Uterus (tissue), 2 donors: ENCODE measurements at regions not wholly inside any gene's neighbourhood (a gene's known extent, or its start where the extent isn't known, plus 50 kb on each side); places are given as distances from the start of the nearest gene placed in this dataset.

Experiments
- POLR2A ChIP-seq, 2 donors: fragments of 450-650 bp; IDR thresholded peaks; one replicate each; pipeline ENCODE4 v1.6.1; 2016; ENCODE audit warnings: antibody characterized with exemption in 2 of 2, mild to moderate bottlenecking in 1 of 2, moderate library complexity in 1 of 2
- TF ChIP-seq, protein P1 (sequence below), 4 experiments: fragments of 200-600 bp in 2 of 4; fragments of 450-650 bp in 2 of 4; sonication (generic) in 2 of 4; IDR thresholded peaks; one replicate each; pipeline ENCODE4 v1.5.1; 2016 to 2019; ENCODE audit warnings: antibody characterized with exemption in 4 of 4, mild to moderate bottlenecking in 2 of 4, moderate library complexity in 1 of 4

DNA sequence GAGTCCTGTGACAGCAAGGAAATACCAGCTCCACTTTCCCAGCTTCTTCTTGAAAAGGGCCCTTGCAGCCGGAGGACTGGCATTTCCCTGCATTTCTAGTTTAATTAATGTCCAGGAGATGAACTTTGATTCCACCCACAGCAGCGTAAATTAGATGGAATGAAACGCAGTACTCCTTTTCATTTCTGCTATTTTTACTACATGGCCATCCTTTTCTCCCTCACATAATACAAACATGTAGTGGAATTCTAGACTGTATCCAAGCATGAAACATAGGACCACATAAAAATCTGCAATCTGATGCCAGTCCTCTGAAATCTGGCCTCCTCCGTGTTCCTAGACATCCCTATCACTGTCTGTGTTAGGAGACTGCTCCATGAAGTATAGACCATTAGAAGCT lies 403.2 kb downstream of the NR2F2 start:
- no peak for TF ChIP-seq POLR2A (IDR thresholded peaks at IDR 0.05)
- TF ChIP-seq, protein P1, sequence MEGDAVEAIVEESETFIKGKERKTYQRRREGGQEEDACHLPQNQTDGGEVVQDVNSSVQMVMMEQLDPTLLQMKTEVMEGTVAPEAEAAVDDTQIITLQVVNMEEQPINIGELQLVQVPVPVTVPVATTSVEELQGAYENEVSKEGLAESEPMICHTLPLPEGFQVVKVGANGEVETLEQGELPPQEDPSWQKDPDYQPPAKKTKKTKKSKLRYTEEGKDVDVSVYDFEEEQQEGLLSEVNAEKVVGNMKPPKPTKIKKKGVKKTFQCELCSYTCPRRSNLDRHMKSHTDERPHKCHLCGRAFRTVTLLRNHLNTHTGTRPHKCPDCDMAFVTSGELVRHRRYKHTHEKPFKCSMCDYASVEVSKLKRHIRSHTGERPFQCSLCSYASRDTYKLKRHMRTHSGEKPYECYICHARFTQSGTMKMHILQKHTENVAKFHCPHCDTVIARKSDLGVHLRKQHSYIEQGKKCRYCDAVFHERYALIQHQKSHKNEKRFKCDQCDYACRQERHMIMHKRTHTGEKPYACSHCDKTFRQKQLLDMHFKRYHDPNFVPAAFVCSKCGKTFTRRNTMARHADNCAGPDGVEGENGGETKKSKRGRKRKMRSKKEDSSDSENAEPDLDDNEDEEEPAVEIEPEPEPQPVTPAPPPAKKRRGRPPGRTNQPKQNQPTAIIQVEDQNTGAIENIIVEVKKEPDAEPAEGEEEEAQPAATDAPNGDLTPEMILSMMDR (IDR thresholded peaks at IDR 0.05), result no peak
